Neutrophil (primary cell): ENCODE measurements at regions not wholly inside any gene's neighbourhood (a gene's known extent, or its start where the extent isn't known, plus 50 kb on each side); places are given as distances from the start of the nearest gene placed in this dataset.

Experiments
- H3K27ac ChIP-seq: fragments of 200-600 bp; sonication (generic); 2 replicates; pipeline ENCODE4 v1.5.1; 2016; ENCODE audit warnings: mild to moderate bottlenecking, moderate library complexity
- H3K27me3 ChIP-seq: fragments of 200-600 bp; sonication (generic); 2 replicates; pipeline ENCODE4 v1.6.0; 2016; ENCODE audit warnings: mild to moderate bottlenecking
- H3K36me3 ChIP-seq: fragments of 200-600 bp; sonication (generic); 2 replicates; pipeline ENCODE4 v1.5.1; 2017
- H3K4me1 ChIP-seq, 2 experiments: fragments of 200-600 bp in 1 of 2; sonication (generic) in 1 of 2; 1 replicate in 1 of 2; 2 replicates in 1 of 2; pipeline versions ENCODE4 v1.5.1 to v1.6.1; 2013 to 2016; ENCODE audit warnings: low read depth in 1 of 2, low read length in 1 of 2, mild to moderate bottlenecking in 1 of 2, moderate library complexity in 1 of 2; ENCODE audit not compliant: control insufficient read depth in 1 of 2, insufficient read depth in 1 of 2
- H3K4me3 ChIP-seq, 2 experiments: fragments of 200-600 bp in 1 of 2; sonication (generic) in 1 of 2; 1 replicate in 1 of 2; 2 replicates in 1 of 2; pipeline ENCODE4 v1.5.1; 2013 to 2016; ENCODE audit warnings: low read depth in 1 of 2, low read length in 1 of 2, mild to moderate bottlenecking in 1 of 2, moderate library complexity in 1 of 2
- H3K9me3 ChIP-seq: fragments of 200-600 bp; sonication (generic); 2 replicates; pipeline ENCODE4 v1.5.1; 2016
- TF ChIP-seq, protein P1 (sequence below): fragments of 200-600 bp; sonication (generic); IDR thresholded peaks from 2 replicates; pipeline ENCODE4 v1.5.1; 2016; ENCODE audit warnings: antibody characterized with exemption

DNA sequence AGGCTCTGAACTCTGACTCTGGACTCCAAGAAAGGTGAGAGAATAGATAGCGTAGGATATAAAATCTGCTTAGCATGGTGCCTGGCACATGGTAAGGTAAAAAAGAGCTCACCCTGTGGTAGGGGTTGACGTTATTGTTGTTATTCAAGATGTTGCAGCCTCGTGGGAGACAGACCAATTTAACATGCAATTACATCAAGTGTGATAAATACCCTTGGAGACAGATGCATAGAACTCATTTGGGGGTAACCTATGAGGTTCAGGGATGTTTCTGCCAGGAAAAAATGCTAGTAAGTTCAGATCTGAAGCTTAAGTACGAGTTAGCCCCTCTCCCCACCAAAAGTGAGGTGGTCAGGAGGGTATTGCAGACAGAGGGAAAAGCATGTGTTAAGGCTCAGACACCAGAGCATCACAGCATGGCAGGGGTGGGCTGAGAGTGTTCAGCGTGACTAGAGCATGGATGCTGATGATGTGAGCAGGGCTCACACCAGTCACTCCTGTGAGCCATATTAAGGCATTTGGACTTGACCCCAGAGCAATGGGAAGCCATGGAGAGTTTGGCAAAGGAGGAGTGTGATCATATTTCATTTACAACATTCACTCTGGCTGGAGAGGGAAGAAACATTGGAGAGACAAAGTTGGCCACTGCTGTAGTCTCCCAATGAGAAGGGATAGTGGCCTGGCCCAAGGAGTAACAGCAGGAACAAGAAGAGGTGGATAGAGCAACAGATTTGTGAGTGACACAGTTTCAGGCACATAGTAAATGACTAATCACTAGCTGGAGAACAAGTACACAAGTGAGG, 181.0 kb downstream of the UACA start:
- H3K27me3 ChIP-seq, result peaks cover 18% of the 10 kb centered on the region
- H3K27ac ChIP-seq, result no peak overlapping the region
- TF ChIP-seq, protein P1, sequence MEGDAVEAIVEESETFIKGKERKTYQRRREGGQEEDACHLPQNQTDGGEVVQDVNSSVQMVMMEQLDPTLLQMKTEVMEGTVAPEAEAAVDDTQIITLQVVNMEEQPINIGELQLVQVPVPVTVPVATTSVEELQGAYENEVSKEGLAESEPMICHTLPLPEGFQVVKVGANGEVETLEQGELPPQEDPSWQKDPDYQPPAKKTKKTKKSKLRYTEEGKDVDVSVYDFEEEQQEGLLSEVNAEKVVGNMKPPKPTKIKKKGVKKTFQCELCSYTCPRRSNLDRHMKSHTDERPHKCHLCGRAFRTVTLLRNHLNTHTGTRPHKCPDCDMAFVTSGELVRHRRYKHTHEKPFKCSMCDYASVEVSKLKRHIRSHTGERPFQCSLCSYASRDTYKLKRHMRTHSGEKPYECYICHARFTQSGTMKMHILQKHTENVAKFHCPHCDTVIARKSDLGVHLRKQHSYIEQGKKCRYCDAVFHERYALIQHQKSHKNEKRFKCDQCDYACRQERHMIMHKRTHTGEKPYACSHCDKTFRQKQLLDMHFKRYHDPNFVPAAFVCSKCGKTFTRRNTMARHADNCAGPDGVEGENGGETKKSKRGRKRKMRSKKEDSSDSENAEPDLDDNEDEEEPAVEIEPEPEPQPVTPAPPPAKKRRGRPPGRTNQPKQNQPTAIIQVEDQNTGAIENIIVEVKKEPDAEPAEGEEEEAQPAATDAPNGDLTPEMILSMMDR, result no peak
- H3K36me3 ChIP-seq, result no peaks in the 10 kb centered on the region
- no peaks in the 10 kb centered on the region for H3K9me3 ChIP-seq
- no peak overlapping the region for H3K4me3 ChIP-seq
- H3K4me1 ChIP-seq, result peaks cover 4 to 20% of the 10 kb centered on the region in 2 experiments

DNA sequence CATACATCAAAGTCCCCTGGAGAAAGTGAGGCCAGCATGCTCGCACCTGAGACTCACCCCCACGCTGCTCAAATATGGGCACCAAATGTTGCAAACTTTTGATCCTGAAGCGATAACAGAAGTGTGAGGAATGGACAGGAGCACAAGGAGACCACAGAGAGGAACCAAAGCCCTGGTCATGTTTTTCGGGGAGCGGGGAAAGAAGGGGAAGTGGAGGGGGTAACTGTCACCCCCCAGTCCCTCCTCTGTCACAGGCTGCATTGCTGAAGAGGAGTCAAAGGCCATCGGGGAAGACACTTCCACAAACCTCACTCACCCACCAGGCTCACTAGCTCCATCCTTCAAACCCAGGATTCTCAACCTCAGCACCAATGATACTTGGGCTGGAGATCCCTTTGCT, 182.4 kb downstream of the UACA start:
- Histone ChIP-seq H3K27ac (no peak overlapping the region), H3K4me3 (no peak overlapping the region), H3K36me3 (no peaks in the 10 kb centered on the region), H3K27me3 (peaks cover 18% of the 10 kb centered on the region), H3K9me3 (no peaks in the 10 kb centered on the region), H3K4me1 (peaks cover 4 to 20% of the 10 kb centered on the region in 2 experiments)
- TF ChIP-seq, protein P1, result no peak

DNA sequence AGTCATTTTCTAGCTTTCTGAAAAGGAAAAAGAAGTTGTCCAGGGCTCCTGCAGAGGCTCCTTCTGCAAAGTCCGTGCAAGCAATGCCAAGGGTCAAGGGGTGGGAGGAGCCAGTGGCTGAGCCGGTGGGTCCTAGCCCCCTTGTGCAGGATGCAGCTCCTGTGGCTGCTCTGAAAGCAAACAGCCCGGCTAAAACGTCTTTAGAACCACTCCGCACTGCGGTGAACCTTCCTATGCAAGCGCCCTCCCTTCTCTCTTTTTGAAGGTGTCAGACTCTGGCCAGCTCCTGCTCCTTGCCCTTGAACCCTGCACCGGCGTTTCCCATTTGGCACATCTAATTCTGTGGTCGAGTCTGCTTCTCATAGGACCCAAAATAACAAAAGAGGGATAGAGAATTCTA, 183.1 kb downstream of the UACA start:
- no peaks in the 10 kb centered on the region for H3K9me3 ChIP-seq
- H3K36me3 ChIP-seq, result no peaks in the 10 kb centered on the region
- H3K4me1 ChIP-seq, result peaks cover 0 to 13% of the 10 kb centered on the region in 2 experiments
- peaks cover 12% of the 10 kb centered on the region for H3K27me3 ChIP-seq
- H3K27ac ChIP-seq, result no peak overlapping the region
- no peak overlapping the region for H3K4me3 ChIP-seq
- TF ChIP-seq, protein P1, result no peak

DNA sequence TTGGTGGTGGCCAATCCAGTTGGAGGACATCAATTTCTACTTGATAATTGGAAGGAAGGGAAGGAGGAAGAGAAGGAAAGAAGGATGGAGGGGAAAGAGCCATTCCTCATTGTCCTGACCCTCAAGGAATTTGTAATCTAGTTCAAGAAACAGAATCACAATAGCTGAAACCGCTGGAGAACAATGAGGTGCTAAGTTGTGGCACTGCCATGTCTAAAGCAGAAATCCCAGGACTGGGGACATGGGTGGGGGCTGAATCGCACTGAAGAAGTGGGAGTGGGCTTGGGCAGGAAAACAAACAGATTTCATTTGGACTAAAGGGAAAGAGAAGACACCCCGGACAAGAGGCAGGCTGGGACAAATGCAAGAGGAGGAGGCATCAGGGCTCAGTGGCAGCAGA, 183.6 kb downstream of the UACA start:
- no peaks in the 10 kb centered on the region for H3K36me3 ChIP-seq
- no peak overlapping the region for H3K27ac ChIP-seq
- peaks cover 0 to 8% of the 10 kb centered on the region in 2 experiments for H3K4me1 ChIP-seq
- no peak overlapping the region for H3K4me3 ChIP-seq
- H3K9me3 ChIP-seq, result no peaks in the 10 kb centered on the region
- TF ChIP-seq, protein P1, result no peak
- H3K27me3 ChIP-seq, result peaks cover 6% of the 10 kb centered on the region

DNA sequence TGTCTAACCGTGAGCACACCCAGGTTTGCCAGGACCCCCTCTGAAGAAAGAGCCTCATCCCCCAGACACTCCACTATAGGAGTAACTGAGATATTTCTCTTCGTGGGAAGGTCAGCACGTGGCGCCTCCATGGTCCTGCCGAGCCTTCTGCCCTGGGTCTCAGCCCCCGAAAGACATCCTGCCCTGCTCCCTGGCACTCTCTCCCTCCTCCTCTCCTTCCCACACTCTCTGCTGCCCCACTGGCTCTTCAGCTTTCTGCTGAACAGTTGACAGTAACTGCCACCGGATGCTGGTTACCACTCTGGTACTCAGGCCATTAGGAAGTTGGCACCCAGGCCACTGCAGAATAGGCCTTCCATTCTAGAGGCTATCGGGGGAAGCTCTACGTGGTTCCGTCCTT, 185.2 kb downstream of the UACA start:
- Histone ChIP-seq H3K4me3 (no peak overlapping the region), H3K9me3 (no peaks in the 10 kb centered on the region), H3K27ac (no peak overlapping the region), H3K36me3 (no peaks in the 10 kb centered on the region), H3K4me1 (peaks cover 0 to 8% of the 10 kb centered on the region in 2 experiments), H3K27me3 (no peaks in the 10 kb centered on the region)
- TF ChIP-seq, protein P1, result no peak
